Caki2 (cell line): ENCODE measurements at regions not wholly inside any gene's neighbourhood (a gene's known extent, or its start where the extent isn't known, plus 50 kb on each side); places are given as distances from the start of the nearest gene placed in this dataset.

ENCODE experiments used
- DNase-seq: peaks from one replicate; pipeline ENCODE4 v3.0.0-alpha.2; 2015; ENCODE audit warnings: low read depth
- in situ Hi-C: cut with HindIII; loops from 2 replicates; pipeline ENCODE4 v1.10.0; 2016; ENCODE audit warnings: low sequenced_read_pairs, low pct_unique_long_range_greater_than_20kb, mixed read lengths

DNA sequence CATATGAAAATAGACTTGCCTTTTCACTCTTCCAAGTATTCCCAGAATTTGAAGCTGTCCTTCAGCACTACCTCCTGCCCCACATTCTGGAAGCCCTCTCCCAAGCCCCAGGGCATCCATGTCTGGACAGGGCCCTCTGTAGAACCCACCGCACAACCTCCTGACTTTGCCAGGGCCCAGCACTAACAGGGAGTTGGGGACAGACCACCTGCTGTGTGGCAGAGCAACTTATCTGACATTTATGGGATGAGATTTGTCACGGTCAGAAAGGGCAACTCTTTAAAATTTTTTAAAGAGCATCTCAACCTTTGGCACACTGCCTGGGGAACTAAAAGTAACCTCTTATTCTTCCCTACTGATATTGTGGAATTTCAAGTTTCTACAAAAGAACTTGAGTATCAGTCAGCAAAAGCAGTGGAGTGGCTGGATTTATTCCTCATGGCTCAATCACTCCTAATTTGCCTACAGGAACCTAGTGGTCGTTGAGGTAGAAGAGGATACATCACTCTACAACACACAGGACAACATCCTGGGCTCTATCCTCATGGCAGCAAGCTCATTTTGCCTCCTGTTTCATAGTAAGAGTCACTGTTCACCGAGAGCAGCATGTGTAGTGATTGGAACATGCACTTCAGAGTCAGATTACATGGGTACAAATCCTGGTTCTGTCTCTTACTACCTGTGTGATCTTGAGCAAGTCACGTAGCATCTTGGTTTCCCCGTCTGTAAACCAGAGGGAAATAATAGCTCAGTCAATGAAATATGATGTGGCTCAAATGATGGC lies 285.3 kb downstream of the ENC1 start:
- in situ Hi-C loops = no loop called here

GRCh38 chr5:74352256-74352655 lies 288.3 kb downstream of the ENC1 start:
- no peak for DNase-seq

More for the DNA sequence above, 285.3 kb downstream of the ENC1 start:
- DNase-seq = no peak

DNA sequence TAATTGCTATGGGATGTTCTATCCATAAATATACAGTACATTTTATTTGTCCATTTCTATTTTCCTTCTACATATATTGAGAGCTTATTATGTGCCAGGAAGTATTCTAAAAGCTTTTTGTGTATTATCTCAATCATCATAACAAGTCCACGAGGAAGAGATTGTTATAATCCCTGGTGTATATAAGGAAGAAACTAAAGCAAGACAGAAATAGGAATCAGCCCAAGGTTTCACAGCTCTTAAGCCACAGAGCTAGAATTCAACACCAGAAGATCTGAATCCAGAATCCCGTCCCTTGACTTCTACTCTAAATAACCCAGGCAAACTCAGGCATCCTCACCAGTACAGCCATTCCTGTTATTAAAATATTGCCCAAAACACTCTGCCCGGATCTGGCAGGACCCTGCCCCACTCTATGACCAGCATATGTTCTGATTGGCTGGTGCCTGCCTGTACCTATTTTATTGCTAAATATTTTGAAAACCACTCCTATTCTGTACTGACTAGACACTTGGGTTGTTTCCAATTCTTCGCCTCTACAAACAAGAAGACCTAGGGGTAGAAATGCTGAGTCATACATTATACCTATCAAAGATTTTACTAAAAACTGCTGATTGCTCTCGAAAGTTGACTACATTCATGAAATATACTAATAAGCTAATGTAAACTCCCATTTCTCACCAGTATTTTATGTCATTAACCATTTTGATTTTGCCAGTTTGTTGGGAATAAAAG lies 297.4 kb downstream of the ENC1 start:
- peak; percentile 17 for DNase-seq
- in situ Hi-C loops = no loop called here

More at GRCh38 chr5:74352256-74352655, 288.3 kb downstream of the ENC1 start:
- in situ Hi-C loops = no loop called here

GRCh38 chr5:74342182-74342581 lies 298.3 kb downstream of the ENC1 start:
- in situ Hi-C loops = no loop called here

DNA sequence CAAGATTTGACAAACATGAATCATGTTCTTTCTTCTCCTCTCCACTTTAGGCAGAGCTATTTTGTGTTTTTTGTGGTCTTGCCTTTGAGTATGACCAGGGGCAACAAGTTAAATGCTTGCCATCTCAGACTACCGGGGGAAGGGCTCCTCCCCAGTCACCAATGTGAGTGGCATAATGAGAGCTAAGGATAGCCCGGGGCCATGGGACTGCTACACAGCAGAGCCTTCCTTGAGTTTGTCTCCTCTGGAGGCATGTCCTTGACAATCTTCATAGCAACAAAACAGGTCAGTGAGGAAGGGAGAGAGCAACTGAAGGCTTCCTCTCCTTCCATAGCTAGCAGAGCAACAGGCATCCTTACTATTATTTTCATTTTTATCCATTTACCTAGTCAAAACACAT lies 299.3 kb downstream of the ENC1 start:
- DNase-seq = no peak
- in situ Hi-C loops = no loop called here

More at GRCh38 chr5:74342182-74342581, 298.3 kb downstream of the ENC1 start:
- DNase-seq = no peak

GRCh38 chr5:74340476-74340875 lies 300.1 kb downstream of the ENC1 start:
- in situ Hi-C loops = no loop called here
- no peak for DNase-seq

- in situ Hi-C loops = no loop called here
- no peak for DNase-seq
Observed at GRCh38 chr5:74337984-74338310, 302.6 kb downstream of the ENC1 start.

GRCh38 chr5:74337254-74337983 lies 303.1 kb downstream of the ENC1 start:
- in situ Hi-C loops = no loop called here
- no peak for DNase-seq

GRCh38 chr5:74336297-74336696 lies 304.2 kb downstream of the ENC1 start:
- in situ Hi-C loops = no loop called here
- DNase-seq = no peak

DNA sequence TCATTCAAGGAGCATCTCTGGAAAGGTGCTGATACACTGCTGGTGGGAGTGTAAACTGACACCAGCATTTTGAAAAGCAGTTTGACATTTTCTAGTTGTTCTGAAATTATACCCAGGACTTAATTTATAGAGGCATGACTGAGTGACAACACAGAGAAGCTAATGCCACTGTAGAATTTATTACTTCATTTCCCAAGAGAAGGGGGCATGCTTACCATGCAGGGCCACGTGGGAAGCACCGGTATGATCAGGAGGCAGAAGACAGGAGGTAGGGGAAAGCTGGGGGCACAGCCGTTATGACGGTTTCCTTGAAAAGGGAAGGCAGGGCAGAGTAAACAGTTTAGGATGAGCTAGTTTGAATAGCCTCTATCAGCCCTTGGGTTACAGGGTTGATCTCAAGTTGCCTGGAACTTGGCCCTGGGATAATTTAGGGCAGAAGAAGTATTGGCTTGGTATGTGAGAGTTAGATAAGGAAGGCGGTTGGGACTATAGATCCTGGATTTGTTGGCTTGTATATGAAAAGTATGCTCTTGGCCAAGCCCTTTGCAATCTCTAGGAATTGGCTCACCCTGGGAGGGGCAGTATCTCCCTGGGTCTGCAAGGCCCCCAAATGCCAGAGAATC lies 305.7 kb downstream of the ENC1 start:
- in situ Hi-C loops = no loop called here
- DNase-seq = no peak

DNA sequence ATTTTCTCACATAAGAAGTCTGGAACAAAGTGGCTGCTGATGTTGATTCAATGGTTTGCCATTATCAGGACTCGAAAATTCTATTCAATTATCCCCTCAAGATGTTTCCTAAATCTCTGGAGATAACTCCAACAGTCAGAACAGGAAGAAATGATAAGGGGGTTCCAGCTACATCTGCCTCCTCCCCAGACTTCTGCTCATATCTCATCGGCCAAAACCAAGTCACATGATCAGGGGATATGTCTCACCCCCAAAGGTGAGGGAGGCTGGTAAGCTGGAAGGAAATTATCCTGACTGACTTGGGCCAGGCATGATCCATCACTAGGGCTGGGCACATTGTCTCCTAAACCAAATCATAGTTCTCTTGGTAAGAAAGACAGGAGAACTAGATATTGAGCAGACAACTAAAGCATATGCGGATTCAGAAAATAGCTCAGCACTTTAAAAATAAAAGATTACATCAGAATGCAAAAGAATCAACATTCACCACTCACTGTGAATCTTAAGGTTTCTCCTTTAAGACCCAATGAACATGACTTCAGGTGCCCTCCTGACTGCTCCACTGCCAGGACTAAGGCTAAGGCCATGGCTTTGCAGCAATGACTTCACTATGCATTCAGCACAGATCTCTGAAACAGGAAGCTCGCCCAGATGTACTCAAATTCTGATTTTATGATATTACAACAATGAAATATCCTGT lies 306.3 kb downstream of the ENC1 start:
- no peak for DNase-seq
- in situ Hi-C loops = no loop called here

- in situ Hi-C loops = no loop called here
- DNase-seq = no peak
Observed at GRCh38 chr5:74333430-74333829, 307.1 kb downstream of the ENC1 start.

GRCh38 chr5:74332682-74333081 lies 307.8 kb downstream of the ENC1 start:
- no peak for DNase-seq
- in situ Hi-C loops = no loop called here

- DNase-seq = no peak
- in situ Hi-C loops = no loop called here
Observed at GRCh38 chr5:74332006-74332405, 308.5 kb downstream of the ENC1 start.

DNA sequence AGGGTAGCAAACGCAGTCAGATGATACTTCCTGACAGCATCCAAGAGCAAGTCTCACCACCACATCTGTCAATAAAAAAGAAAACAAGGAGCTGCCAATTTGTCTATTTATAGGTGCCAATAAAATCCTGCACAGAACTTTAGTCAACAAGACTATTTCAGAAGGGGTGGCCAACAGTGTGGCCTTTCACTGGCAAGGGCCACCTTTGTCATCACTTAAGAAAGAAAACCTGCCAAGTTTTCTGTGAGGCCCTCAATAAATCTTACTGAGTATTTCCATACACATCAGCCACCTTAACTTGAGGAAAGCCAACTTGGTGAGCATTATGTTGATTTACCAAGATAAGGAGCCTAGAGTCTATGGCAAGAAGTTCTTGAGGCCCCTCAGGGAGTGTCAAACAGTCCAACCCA lies 312.3 kb downstream of the ENC1 start:
- no peak for DNase-seq
- in situ Hi-C loops = no loop called here

DNA sequence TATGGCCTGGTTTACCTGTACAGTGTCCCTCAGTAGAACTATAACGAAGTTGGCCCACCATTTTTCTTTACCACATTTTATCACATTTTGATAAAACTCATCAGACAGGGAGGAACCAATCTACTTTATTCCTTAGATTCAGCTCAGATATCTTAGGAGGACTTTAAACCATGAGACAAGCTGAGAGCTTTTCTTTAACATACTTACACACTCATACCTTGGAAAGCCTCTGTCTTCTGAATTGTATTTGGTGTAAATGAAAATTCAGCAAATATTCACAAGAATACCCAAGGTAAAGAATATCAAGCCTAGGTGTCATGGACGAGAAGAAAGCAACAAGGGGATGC lies 313.2 kb downstream of the ENC1 start:
- in situ Hi-C loops = no loop called here
- DNase-seq = no peak

GRCh38 chr5:74326571-74327338 lies 313.8 kb downstream of the ENC1 start:
- DNase-seq = peak; percentile 87
- in situ Hi-C loops = no loop called here

GRCh38 chr5:74325866-74326265 lies 314.7 kb downstream of the ENC1 start:
- in situ Hi-C loops = no loop called here
- DNase-seq = no peak
